Raji (cell line): ENCODE measurements at regions not wholly inside any gene's neighbourhood (a gene's known extent, or its start where the extent isn't known, plus 50 kb on each side); places are given as distances from the start of the nearest gene placed in this dataset.

ENCODE experiments used
- POLR2A ChIP-seq: IDR thresholded peaks from 2 replicates; pipeline ENCODE4 v1.6.1; 2011; ENCODE audit warnings: low read depth, low read length, control low read depth; ENCODE audit not compliant: insufficient read depth

- TF ChIP-seq POLR2A = no peak
These were observed 1689.1 kb upstream of the CDH6 start for GRCh38 chr5:29504411-29504810.

- no peak for TF ChIP-seq POLR2A
These were observed 1694.6 kb upstream of the CDH6 start for GRCh38 chr5:29498860-29499259.

- no peak for TF ChIP-seq POLR2A
These were observed 1695.1 kb upstream of the CDH6 start for GRCh38 chr5:29498412-29498811.

DNA sequence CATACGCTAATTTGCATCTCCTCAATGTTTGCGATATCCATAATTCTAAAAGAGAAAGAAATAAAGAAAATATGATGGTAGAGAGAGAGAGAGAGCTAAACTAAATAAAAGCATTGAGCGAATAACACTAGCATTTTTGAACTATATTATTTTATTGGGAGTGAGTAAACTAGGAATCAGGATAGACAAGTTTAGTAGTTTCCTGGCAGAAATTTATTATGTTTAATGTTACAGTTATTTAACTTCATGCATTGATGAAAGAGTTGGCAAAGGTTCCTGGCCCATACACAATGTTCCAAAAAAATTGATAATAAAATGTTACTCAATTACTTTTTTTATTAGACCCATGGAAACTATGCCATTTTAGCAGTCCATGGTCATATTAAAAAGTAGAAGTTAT lies 1708.2 kb upstream of the CDH6 start:
- TF ChIP-seq POLR2A = no peak

GRCh38 chr5:29469581-29469980 lies 1723.9 kb upstream of the CDH6 start:
- TF ChIP-seq POLR2A = no peak

DNA sequence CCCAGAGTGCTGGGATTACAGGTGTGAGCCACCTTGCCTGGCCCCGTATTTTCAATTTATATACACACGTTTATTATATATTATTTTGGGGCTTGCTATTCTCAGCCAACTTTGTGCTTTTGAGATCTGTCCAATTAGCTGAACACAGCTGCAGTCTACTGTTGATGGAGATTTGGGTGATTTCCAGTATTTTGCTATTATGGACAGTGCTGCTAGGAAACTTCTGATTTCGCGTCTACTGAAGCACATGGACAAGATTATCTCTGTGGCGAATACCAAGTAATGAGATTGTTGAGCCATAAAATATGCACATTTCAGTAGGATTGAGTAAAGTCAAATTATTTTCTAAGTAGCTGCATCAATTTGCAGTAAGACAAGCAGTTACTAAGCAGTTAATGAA lies 1731.2 kb upstream of the CDH6 start:
- TF ChIP-seq POLR2A = no peak

DNA sequence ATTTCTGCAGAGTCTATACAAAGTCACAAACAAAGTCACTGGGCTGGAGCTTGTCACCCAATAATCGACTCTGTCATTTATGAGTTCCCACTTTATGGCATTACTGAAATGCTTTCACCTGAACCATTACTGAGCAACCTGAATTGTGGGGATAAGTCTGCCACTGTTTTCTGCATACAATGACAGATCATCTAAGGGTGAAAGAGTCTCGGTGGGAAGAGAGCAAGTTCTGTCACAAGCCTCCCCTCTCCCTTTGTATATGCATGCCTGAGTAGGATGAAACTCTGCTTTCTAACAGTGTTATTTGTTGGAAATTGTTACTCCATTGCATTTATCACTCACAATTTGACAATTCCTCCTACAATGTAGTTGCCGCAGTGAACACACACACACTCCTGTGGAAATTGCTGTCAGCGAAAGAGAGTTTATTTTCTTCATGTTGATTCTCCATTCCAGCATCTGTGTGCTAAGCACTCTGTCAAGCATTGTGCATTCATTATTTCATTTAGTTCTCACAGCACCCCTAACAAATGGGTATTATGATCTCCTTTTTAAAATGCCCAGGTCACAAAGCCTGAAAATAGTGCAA lies 1732.4 kb upstream of the CDH6 start:
- TF ChIP-seq POLR2A = no peak

- no peak for TF ChIP-seq POLR2A
These were observed 1778.8 kb upstream of the CDH6 start for GRCh38 chr5:29414681-29415080.

DNA sequence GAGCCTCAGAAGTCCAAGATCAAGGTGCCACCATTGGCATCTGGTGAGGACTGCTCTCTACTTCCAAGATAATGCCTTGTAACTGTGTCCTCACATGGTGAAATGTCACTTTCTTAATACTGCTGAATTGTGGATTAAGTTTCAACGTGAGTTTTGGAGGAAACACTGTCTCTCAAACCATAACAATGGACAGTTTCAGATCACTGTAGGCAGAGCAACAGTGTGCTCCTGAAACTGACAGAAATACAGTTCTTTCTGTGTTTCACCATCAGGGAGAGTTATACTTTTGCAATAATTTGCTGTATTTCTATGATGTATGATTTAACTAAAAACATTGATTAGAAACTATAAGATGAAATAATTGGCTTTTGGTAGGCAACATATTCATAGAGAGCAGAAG lies 1780.5 kb upstream of the CDH6 start:
- TF ChIP-seq POLR2A = no peak

DNA sequence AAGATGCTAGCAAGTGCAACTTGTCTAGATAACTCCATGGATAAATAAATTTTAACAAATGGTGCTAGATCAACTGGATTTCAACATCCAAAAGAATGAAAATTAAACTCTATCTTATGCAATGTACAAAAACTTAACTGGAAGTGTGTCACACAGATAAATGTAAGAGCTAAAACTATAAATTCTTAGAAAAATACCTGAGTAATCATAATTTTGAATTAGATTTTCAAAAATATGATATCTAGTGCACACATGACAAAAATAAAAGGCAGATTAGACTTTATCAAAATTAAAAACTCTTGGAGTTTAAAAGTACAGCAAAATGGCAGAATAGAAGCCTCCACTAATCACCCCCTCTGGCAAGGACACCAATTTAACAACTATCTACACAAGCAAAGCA lies 1791.2 kb upstream of the CDH6 start:
- TF ChIP-seq POLR2A = no peak

GRCh38 chr5:29389993-29390392 lies 1803.5 kb upstream of the CDH6 start:
- TF ChIP-seq POLR2A = no peak

DNA sequence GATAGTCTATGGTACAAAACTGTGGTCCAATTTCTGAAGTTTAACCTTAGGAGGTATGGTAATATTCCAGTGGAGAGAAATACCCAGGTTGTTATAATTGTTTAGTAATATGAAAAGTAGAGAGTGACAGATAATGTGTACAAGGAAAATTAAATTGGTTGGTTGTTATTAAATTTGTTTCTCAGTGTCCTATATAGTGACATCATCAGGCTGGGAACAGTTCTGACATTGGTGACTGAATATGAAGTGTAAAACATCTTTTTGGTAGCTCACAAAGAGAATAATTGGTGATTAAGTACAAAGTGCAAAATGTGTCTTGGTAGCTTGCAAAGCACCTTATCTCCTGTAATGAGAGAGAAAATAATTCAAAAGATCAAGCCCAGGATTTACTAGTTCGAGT lies 1806.1 kb upstream of the CDH6 start:
- TF ChIP-seq POLR2A = no peak

DNA sequence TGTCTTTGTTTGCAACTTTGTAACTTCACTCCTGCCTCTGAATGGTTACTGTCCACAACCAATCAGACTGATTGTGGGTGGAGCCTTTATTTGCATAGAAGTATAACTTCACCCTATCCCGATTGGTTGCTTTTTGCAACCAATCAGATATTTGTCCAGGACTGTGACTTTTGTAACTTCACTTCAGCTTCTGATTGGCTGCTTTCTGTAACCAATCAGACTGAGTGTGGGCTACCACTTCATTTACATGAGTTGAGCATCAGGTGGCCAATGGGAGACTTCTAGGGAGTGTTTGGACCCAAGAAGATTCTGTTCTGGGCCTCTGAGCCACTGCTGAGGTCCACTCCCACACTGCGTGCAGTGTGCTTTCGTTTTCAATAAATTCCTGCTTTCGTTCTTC lies 1810.7 kb upstream of the CDH6 start:
- TF ChIP-seq POLR2A = no peak

- no peak for TF ChIP-seq POLR2A
These were observed 1813.5 kb upstream of the CDH6 start for GRCh38 chr5:29380029-29380428.

DNA sequence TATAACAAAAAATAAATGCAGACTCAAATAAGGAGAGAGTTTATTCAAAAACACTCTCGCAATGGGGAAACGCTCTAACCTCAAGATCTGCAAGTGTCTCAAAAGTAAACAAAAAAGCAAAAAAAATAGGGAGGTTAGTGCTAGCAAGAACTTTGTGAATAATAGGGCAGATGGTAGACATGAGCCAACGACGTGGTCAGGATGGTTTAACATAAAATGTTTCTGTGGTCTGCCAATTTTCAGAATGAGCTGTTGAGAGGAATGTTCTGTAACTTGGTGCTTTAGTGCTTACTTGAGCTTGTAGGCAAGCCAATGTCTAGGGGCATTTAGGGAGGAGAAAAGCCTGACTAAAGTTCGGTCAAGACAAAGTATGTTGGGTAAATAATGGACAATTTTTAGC lies 1813.9 kb upstream of the CDH6 start:
- no peak for TF ChIP-seq POLR2A

GRCh38 chr5:29378104-29378503 lies 1815.4 kb upstream of the CDH6 start:
- no peak for TF ChIP-seq POLR2A

DNA sequence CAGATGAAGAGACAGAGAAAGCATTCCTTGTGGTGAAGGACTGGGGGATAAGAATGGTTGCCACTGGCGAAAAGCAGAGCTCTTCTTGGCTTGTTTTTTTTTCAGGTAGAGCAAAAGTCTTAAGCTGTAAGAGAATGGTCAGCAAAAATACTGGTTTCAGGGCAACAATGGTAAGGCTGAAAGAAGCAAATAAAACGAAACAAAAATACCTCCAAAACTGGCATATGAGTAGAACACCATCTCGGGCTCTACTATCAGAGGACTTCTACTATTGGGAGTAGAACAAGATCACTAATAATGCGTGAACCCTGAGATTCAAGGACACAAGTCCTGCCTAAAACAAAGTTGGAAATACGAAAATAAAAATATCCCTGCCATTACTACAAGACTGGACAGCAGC lies 1823.2 kb upstream of the CDH6 start:
- no peak for TF ChIP-seq POLR2A

- TF ChIP-seq POLR2A = no peak
These were observed 1826.2 kb upstream of the CDH6 start for GRCh38 chr5:29367176-29367833.

- no peak for TF ChIP-seq POLR2A
These were observed 1842.3 kb upstream of the CDH6 start for GRCh38 chr5:29351170-29351569.
